ENCODE measurements at regions not wholly inside any gene's neighbourhood (a gene's known extent, or its start where the extent isn't known, plus 50 kb on each side); places are given as distances from the start of the nearest gene placed in this dataset.

DNA sequence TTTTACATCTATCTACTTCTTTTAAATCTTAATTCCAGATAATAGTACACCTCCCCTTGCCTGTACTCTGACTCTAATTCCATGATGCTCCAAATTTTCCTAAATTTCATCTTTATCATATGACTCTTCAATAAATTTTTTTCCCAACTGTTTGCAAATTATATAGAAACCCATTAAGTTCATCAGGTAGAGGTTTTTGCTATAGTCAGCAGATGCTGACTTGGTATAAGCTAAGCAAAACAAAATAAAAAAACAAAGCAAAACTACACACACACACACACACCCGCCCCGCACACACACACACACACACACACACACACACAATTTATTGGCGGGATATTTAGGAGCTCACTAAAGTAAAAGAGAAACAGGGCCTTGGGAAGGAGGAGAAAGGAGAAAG lies 1047.8 kb upstream of the FAM98A start:
- Mint-ChIP-seq H3K36me3 (peaks cover 4% of the 10 kb centered on the region; the same call in 1 of the 2 replicates), H3K9me3 (peaks cover 13% of the 10 kb centered on the region), H3K27ac (no peak overlapping the region), H3K4me1 (peaks cover 3% of the 10 kb centered on the region; the same call in 1 of the 2 replicates), H3K4me3 (no peak overlapping the region), H3K27me3 (ENCODE audit: low read depth) (no peaks in the 10 kb centered on the region)
- TF ChIP-seq ETV6 (CRISPR knock-in tag; IDR thresholded peaks at IDR 0.05) (no peak), USF2 (CRISPR knock-in tag; IDR thresholded peaks at IDR 0.05) (no peak), ATF6 (CRISPR knock-in tag; IDR thresholded peaks at IDR 0.05) (no peak), GTF2I (CRISPR knock-in tag; conservative IDR thresholded peaks at IDR 0.05) (no peak), GRHL2 (CRISPR knock-in tag; IDR thresholded peaks at IDR 0.05; ENCODE audit: insufficient replicate concordance, severe bottlenecking) (no peak), NFATC4 (CRISPR knock-in tag; IDR thresholded peaks at IDR 0.05) (no peak), ZNF396 (CRISPR knock-in tag; IDR thresholded peaks at IDR 0.05; ENCODE audit: borderline replicate concordance) (no peak), ATF2 (CRISPR knock-in tag; IDR thresholded peaks at IDR 0.05; ENCODE audit: borderline replicate concordance, low read depth) (no peak), TP53 (CRISPR knock-in tag; IDR thresholded peaks at IDR 0.05) (no peak), ZNF671 (CRISPR knock-in tag; IDR thresholded peaks at IDR 0.05) (no peak), JAZF1 (CRISPR knock-in tag; IDR thresholded peaks at IDR 0.05) (no peak), ZNF317 (CRISPR knock-in tag; IDR thresholded peaks at IDR 0.05; ENCODE audit: borderline replicate concordance, low read depth) (no peak), ATF1 (CRISPR knock-in tag; IDR thresholded peaks at IDR 0.05) (no peak), TEAD4 (CRISPR knock-in tag; IDR thresholded peaks at IDR 0.05) (no peak), ZNF232 (CRISPR knock-in tag; IDR thresholded peaks at IDR 0.05) (no peak), CBFB (CRISPR knock-in tag; IDR thresholded peaks at IDR 0.05; ENCODE audit: low read depth) (no peak)
- TF ChIP-seq, protein P1, sequence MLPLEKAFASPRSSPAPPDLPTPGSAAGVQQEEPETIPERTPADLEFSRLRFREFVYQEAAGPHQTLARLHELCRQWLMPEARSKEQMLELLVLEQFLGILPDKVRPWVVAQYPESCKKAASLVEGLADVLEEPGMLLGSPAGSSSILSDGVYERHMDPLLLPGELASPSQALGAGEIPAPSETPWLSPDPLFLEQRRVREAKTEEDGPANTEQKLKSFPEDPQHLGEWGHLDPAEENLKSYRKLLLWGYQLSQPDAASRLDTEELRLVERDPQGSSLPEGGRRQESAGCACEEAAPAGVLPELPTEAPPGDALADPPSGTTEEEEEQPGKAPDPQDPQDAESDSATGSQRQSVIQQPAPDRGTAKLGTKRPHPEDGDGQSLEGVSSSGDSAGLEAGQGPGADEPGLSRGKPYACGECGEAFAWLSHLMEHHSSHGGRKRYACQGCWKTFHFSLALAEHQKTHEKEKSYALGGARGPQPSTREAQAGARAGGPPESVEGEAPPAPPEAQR (CRISPR knock-in tag; IDR thresholded peaks at IDR 0.05): no peak
- TF ChIP-seq, protein P2, sequence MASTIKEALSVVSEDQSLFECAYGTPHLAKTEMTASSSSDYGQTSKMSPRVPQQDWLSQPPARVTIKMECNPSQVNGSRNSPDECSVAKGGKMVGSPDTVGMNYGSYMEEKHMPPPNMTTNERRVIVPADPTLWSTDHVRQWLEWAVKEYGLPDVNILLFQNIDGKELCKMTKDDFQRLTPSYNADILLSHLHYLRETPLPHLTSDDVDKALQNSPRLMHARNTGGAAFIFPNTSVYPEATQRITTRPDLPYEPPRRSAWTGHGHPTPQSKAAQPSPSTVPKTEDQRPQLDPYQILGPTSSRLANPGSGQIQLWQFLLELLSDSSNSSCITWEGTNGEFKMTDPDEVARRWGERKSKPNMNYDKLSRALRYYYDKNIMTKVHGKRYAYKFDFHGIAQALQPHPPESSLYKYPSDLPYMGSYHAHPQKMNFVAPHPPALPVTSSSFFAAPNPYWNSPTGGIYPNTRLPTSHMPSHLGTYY (CRISPR knock-in tag; IDR thresholded peaks at IDR 0.05): no peak
- TF ChIP-seq, protein P3, sequence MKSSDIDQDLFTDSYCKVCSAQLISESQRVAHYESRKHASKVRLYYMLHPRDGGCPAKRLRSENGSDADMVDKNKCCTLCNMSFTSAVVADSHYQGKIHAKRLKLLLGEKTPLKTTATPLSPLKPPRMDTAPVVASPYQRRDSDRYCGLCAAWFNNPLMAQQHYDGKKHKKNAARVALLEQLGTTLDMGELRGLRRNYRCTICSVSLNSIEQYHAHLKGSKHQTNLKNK (CRISPR knock-in tag; IDR thresholded peaks at IDR 0.05): no peak
- TF ChIP-seq, protein P4, sequence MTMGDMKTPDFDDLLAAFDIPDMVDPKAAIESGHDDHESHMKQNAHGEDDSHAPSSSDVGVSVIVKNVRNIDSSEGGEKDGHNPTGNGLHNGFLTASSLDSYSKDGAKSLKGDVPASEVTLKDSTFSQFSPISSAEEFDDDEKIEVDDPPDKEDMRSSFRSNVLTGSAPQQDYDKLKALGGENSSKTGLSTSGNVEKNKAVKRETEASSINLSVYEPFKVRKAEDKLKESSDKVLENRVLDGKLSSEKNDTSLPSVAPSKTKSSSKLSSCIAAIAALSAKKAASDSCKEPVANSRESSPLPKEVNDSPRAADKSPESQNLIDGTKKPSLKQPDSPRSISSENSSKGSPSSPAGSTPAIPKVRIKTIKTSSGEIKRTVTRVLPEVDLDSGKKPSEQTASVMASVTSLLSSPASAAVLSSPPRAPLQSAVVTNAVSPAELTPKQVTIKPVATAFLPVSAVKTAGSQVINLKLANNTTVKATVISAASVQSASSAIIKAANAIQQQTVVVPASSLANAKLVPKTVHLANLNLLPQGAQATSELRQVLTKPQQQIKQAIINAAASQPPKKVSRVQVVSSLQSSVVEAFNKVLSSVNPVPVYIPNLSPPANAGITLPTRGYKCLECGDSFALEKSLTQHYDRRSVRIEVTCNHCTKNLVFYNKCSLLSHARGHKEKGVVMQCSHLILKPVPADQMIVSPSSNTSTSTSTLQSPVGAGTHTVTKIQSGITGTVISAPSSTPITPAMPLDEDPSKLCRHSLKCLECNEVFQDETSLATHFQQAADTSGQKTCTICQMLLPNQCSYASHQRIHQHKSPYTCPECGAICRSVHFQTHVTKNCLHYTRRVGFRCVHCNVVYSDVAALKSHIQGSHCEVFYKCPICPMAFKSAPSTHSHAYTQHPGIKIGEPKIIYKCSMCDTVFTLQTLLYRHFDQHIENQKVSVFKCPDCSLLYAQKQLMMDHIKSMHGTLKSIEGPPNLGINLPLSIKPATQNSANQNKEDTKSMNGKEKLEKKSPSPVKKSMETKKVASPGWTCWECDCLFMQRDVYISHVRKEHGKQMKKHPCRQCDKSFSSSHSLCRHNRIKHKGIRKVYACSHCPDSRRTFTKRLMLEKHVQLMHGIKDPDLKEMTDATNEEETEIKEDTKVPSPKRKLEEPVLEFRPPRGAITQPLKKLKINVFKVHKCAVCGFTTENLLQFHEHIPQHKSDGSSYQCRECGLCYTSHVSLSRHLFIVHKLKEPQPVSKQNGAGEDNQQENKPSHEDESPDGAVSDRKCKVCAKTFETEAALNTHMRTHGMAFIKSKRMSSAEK (CRISPR knock-in tag; IDR thresholded peaks at IDR 0.05; ENCODE audit: borderline replicate concordance): no peak
- ATAC-seq (no peak), DNase-seq (ENCODE audit: low spot score) (no peak)
- ChIA-PET POLR2A (no interaction called here), CTCF (no interaction called here)

Data from WTC11 (cell line).